HepG2 (cell line): ENCODE measurements at regions not wholly inside any gene's neighbourhood (a gene's known extent, or its start where the extent isn't known, plus 50 kb on each side); places are given as distances from the start of the nearest gene placed in this dataset.

Experiments
- ATAC-seq: fragments of 200-7000 bp; cut with Tn5 transposase; 3 replicates; pipeline ENCODE4 v1.9.1; 2020; ENCODE audit warnings: mild to moderate bottlenecking, moderate library complexity
- BruUV-seq: library from RNA; stranded (reverse); fragments of 400-500 nt; replicated peaks from 2 replicates; lab custom pipeline; 2021; lab: Mats Ljungman, UMichigan
- CTCF ChIA-PET: fragments of 300-600 bp; formaldehyde crosslinking; extraction: SDS; loops from one replicate; lab custom pipeline; 2021; ENCODE audit warnings: low total read pairs, inconsistent platforms, low intra/inter-chr PET ratio; lab: Yijun Ruan, JAX
- POLR2A ChIA-PET: fragments of 350-600 bp; sonication (Branson Sonifier 250); formaldehyde crosslinking; loops from one replicate; lab custom pipeline; 2020; ENCODE audit warnings: antibody characterized with exemption, inconsistent platforms; lab: Yijun Ruan, JAX
- DNase-seq: peaks from one replicate; pipeline ENCODE4 v3.0.0-alpha.2; 2015; ENCODE audit warnings: low spot score
- FAIRE-seq: peaks from 3 replicates; lab custom pipeline; 2011; peaks lifted over from hg19 to GRCh38; lab: Jason Lieb, UNC
- H2AFZ ChIP-seq: one replicate; pipeline ENCODE4 v1.6.1; 2011; ENCODE audit warnings: low read length, inconsistent platforms
- H3K27ac ChIP-seq: fragments of 300-600 bp; 3 replicates; pipeline ENCODE4 v1.8.0; 2011; ENCODE audit warnings: mixed run types, mild to moderate bottlenecking, mixed read lengths, low read length, inconsistent platforms; ENCODE audit not compliant: insufficient read depth; ENCODE audit errors: extremely low read length
- H3K27me3 ChIP-seq, 2 experiments: fragments of 200-600 bp in 1 of 2; 2 replicates in 1 of 2; 3 replicates in 1 of 2; pipeline versions ENCODE4 v1.6.0 to v1.8.0; 2011; ENCODE audit warnings: low read length in 2 of 2, mild to moderate bottlenecking in 2 of 2, moderate library complexity in 2 of 2, inconsistent platforms in 1 of 2; ENCODE audit not compliant: insufficient read depth in 2 of 2, control insufficient read depth in 1 of 2
- H3K36me3 ChIP-seq, 2 experiments: fragments of 200-600 bp in 1 of 2; replicated peaks in 1 of 2; 2 replicates in 1 of 2; 3 replicates in 1 of 2; pipeline versions ENCODE4 v1.5.1 to v1.8.0; 2011; ENCODE audit warnings: low read length in 2 of 2, inconsistent platforms in 1 of 2; ENCODE audit not compliant: insufficient read depth in 2 of 2, control insufficient read depth in 1 of 2
- H3K4me1 ChIP-seq: 2 replicates; pipeline ENCODE4 v1.5.1; 2012; ENCODE audit warnings: low read length, inconsistent platforms; ENCODE audit not compliant: insufficient read depth
- H3K4me2 ChIP-seq: 2 replicates; pipeline ENCODE4 v1.6.0; 2011; ENCODE audit warnings: low read depth, low read length, inconsistent platforms
- H3K4me3 ChIP-seq, 3 experiments: fragments of 200-600 bp in 1 of 3; sonication (generic), shearing (Covaris generic) in 1 of 3; replicated peaks in 1 of 3; 2 replicates each; pipeline ENCODE4 v1.5.1; 2011 to 2016; ENCODE audit warnings: low read length in 3 of 3, inconsistent platforms in 2 of 3, low read depth in 2 of 3, mild to moderate bottlenecking in 2 of 3, control low read depth in 1 of 3, mixed read lengths in 1 of 3; ENCODE audit not compliant: insufficient read depth in 1 of 3
- H3K79me2 ChIP-seq: one replicate; pipeline ENCODE4 v1.6.1; 2011; ENCODE audit warnings: low read length, inconsistent platforms; ENCODE audit not compliant: insufficient read depth
- H3K9ac ChIP-seq: 2 replicates; pipeline ENCODE4 v1.6.0; 2011; ENCODE audit warnings: mild to moderate bottlenecking, low read depth, low read length, inconsistent platforms; ENCODE audit not compliant: insufficient read depth
- H3K9me3 ChIP-seq: 2 replicates; pipeline ENCODE4 v1.5.1; 2012; ENCODE audit warnings: mild to moderate bottlenecking, low read length
- H4K20me1 ChIP-seq: 2 replicates; pipeline ENCODE4 v1.6.0; 2011; ENCODE audit warnings: inconsistent platforms, mild to moderate bottlenecking, low read length, moderate library complexity; ENCODE audit not compliant: insufficient read depth
- EZH2 ChIP-seq: conservative IDR thresholded peaks from 2 replicates; pipeline ENCODE4 v1.6.1; 2012; ENCODE audit warnings: mild to moderate bottlenecking, low read depth, low read length, moderate library complexity
- FOXK2 ChIP-seq: fragments of 450-650 bp; IDR thresholded peaks from 2 replicates; pipeline ENCODE4 v1.6.1; 2016
- NFIC ChIP-seq: IDR thresholded peaks from 2 replicates; pipeline ENCODE4 v1.6.1; 2012; ENCODE audit warnings: mild to moderate bottlenecking, low read length, inconsistent platforms
- PAF1 ChIP-seq: IDR thresholded peaks from 2 replicates; pipeline ENCODE4 v1.6.1; 2016; ENCODE audit warnings: missing genetic modification reagents, missing compliant biosample characterization
- SMYD3 ChIP-seq: sonication (generic); formaldehyde crosslinking; IDR thresholded peaks from 2 replicates; pipeline ENCODE4 v1.8.1; 2023; ENCODE audit warnings: mild to moderate bottlenecking, missing genetic modification reagents
- ZNF747 ChIP-seq: sonication (generic); formaldehyde crosslinking; IDR thresholded peaks from 2 replicates; pipeline ENCODE4 v1.8.1; 2023; ENCODE audit warnings: missing genetic modification reagents, mild to moderate bottlenecking, borderline replicate concordance
- ZNF777 ChIP-seq: sonication (generic); formaldehyde crosslinking; IDR thresholded peaks from 2 replicates; pipeline ENCODE4 v1.4.0; 2020; ENCODE audit warnings: missing genetic modification reagents
- WGBS: methylation state at CpG from one replicate; pipeline ENCODE4 v1.1.6; 2017; ENCODE audit warnings: low lambda C conversion rate; 5-methylcytosine and 5-hydroxymethylcytosine counted together
- in situ Hi-C: cut with HindIII; loops from 2 replicates; pipeline ENCODE4 v1.10.0; 2017; ENCODE audit warnings: low pct_unique_long_range_greater_than_20kb; ENCODE audit not compliant: extremely low pct_ligation_motif_present
- intact Hi-C: fragments of 100-400 bp; cut with micrococcal nuclease; formaldehyde crosslinking; loops from one replicate; pipeline ENCODE4 v1.10.0; 2022; ENCODE audit not compliant: unreplicated experiment
- TF ChIP-seq, protein P1 (sequence below): sonication (generic); formaldehyde crosslinking; IDR thresholded peaks from 2 replicates; pipeline ENCODE4 v1.4.0; 2020; ENCODE audit warnings: mild to moderate bottlenecking, missing genetic modification reagents, borderline replicate concordance
- TF ChIP-seq, protein P2 (sequence below): sonication (generic); formaldehyde crosslinking; IDR thresholded peaks from 2 replicates; pipeline ENCODE4 v1.4.0; 2020; ENCODE audit warnings: mild to moderate bottlenecking, missing genetic modification reagents

DNA sequence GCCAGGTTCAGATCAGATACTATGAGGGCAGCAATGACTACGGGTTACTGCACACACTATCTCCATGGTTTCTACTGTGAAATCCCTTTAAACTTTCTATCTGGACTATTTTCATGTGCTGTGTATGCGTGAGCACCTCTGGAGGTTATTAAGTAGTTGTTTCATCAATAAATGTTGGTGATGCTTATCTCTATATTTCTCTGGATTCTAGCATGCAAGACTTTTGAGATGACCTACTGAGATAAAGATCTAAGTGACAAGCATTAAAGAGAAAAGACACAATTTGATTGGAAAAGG is 194.0 kb downstream of the NRIP1 start:
- in situ Hi-C loops, result loop anchor here (25.0 kb wide), 1 partner anchor 616 kb away; no protein-coding TSS in a partner anchor
- no peak overlapping the region for H3K27ac ChIP-seq
- CTCF ChIA-PET, result no interaction called here
- no TSS peak for BruUV-seq
- intact Hi-C loops, result no loop called here
- 98% methylated on average over 2 of the region's 2 CpGs for WGBS
- FAIRE-seq (no peak), ATAC-seq (no peak), DNase-seq (no peak)
- TF ChIP-seq NFIC (no peak), ZNF747 (CRISPR knock-in tag) (no peak), ZNF777 (CRISPR knock-in tag) (no peak), EZH2 (no peak), PAF1 (CRISPR knock-in tag) (no peak), SMYD3 (CRISPR knock-in tag) (no peak), FOXK2 (no peak)
- TF ChIP-seq, protein P1, sequence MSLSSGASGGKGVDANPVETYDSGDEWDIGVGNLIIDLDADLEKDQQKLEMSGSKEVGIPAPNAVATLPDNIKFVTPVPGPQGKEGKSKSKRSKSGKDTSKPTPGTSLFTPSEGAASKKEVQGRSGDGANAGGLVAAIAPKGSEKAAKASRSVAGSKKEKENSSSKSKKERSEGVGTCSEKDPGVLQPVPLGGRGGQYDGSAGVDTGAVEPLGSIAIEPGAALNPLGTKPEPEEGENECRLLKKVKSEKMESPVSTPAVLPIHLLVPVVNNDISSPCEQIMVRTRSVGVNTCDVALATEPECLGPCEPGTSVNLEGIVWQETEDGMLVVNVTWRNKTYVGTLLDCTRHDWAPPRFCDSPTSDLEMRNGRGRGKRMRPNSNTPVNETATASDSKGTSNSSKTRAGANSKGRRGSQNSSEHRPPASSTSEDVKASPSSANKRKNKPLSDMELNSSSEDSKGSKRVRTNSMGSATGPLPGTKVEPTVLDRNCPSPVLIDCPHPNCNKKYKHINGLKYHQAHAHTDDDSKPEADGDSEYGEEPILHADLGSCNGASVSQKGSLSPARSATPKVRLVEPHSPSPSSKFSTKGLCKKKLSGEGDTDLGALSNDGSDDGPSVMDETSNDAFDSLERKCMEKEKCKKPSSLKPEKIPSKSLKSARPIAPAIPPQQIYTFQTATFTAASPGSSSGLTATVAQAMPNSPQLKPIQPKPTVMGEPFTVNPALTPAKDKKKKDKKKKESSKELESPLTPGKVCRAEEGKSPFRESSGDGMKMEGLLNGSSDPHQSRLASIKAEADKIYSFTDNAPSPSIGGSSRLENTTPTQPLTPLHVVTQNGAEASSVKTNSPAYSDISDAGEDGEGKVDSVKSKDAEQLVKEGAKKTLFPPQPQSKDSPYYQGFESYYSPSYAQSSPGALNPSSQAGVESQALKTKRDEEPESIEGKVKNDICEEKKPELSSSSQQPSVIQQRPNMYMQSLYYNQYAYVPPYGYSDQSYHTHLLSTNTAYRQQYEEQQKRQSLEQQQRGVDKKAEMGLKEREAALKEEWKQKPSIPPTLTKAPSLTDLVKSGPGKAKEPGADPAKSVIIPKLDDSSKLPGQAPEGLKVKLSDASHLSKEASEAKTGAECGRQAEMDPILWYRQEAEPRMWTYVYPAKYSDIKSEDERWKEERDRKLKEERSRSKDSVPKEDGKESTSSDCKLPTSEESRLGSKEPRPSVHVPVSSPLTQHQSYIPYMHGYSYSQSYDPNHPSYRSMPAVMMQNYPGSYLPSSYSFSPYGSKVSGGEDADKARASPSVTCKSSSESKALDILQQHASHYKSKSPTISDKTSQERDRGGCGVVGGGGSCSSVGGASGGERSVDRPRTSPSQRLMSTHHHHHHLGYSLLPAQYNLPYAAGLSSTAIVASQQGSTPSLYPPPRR (CRISPR knock-in tag), result no peak
- TF ChIP-seq, protein P2, sequence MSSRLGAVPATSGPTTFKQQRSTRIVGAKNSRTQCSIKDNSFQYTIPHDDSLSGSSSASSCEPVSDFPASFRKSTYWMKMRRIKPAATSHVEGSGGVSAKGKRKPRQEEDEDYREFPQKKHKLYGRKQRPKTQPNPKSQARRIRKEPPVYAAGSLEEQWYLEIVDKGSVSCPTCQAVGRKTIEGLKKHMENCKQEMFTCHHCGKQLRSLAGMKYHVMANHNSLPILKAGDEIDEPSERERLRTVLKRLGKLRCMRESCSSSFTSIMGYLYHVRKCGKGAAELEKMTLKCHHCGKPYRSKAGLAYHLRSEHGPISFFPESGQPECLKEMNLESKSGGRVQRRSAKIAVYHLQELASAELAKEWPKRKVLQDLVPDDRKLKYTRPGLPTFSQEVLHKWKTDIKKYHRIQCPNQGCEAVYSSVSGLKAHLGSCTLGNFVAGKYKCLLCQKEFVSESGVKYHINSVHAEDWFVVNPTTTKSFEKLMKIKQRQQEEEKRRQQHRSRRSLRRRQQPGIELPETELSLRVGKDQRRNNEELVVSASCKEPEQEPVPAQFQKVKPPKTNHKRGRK (CRISPR knock-in tag), result no peak
- H3K4me3 ChIP-seq, result no peak overlapping the region
- no peaks in the 10 kb centered on the region for H4K20me1 ChIP-seq
- no peak overlapping the region for H2AFZ ChIP-seq
- H3K36me3 ChIP-seq, result no peaks in the 10 kb centered on the region
- H3K9ac ChIP-seq, result no peak overlapping the region
- H3K79me2 ChIP-seq, result peaks cover 2% of the 10 kb centered on the region
- POLR2A ChIA-PET, result no interaction called here
- H3K27me3 ChIP-seq, result no peaks in the 10 kb centered on the region
- H3K4me1 ChIP-seq, result peaks cover 48% of the 10 kb centered on the region
- no peaks in the 10 kb centered on the region for H3K9me3 ChIP-seq
- H3K4me2 ChIP-seq, result no peak overlapping the region
